ENCODE measurements at regions not wholly inside any gene's neighbourhood (a gene's known extent, or its start where the extent isn't known, plus 50 kb on each side); places are given as distances from the start of the nearest gene placed in this dataset.
A peak's percentile ranks its signal among the peaks of the same experiment; 100 is the strongest.

GRCh38 chr12:74644681-74645080, 107.0 kb downstream of the ATXN7L3B start:
- no peak for ATAC-seq (ENCODE audit: insufficient read depth, low read depth)
- Histone ChIP-seq H3K4me2 (ENCODE audit: insufficient read depth, low read length) (no peak overlapping the region), H3K4me3 (ENCODE audit: low read depth in 1 of 2, low read length in 2 of 2) (no peak overlapping the region), H3K9me3 (ENCODE audit: insufficient read depth, low read length, severe bottlenecking) (no peaks in the 10 kb centered on the region), H4K20me1 (ENCODE audit: insufficient read depth, low read length) (no peaks in the 10 kb centered on the region), H3K9ac (ENCODE audit: low read depth, low read length) (no peak overlapping the region), H2AFZ (ENCODE audit: low read depth, low read length) (no peak overlapping the region), H3K79me2 (ENCODE audit: insufficient read depth, low read length) (no peaks in the 10 kb centered on the region), H3K27me3 (ENCODE audit: insufficient read depth, low read length, poor library complexity) (no peaks in the 10 kb centered on the region), H3K4me1 (ENCODE audit: insufficient read depth, low read length) (no peaks in the 10 kb centered on the region), H3K27ac (ENCODE audit: low read length) (no peak overlapping the region), H3K36me3 (ENCODE audit: insufficient read depth, low read length) (no peaks in the 10 kb centered on the region)
- DNase-seq: no peak
- TF ChIP-seq EZH2 (IDR thresholded peaks at IDR 0.05; ENCODE audit: borderline replicate concordance, low read depth, low read length, severe bottlenecking) (no peak), CTCF (IDR thresholded peaks at IDR 0.05; ENCODE audit: borderline replicate concordance, extremely low read depth, low read length, poor library complexity, severe bottlenecking) (no peak)

GRCh38 chr12:74646831-74647230, 109.2 kb downstream of the ATXN7L3B start:
- Histone ChIP-seq H4K20me1 (ENCODE audit: insufficient read depth, low read length) (no peaks in the 10 kb centered on the region), H2AFZ (ENCODE audit: low read depth, low read length) (no peak overlapping the region), H3K36me3 (ENCODE audit: insufficient read depth, low read length) (no peaks in the 10 kb centered on the region), H3K79me2 (ENCODE audit: insufficient read depth, low read length) (no peaks in the 10 kb centered on the region), H3K4me3 (ENCODE audit: low read depth in 1 of 2, low read length in 2 of 2) (no peak overlapping the region), H3K4me2 (ENCODE audit: insufficient read depth, low read length) (no peak overlapping the region), H3K4me1 (ENCODE audit: insufficient read depth, low read length) (no peaks in the 10 kb centered on the region), H3K27ac (ENCODE audit: low read length) (no peak overlapping the region), H3K9me3 (ENCODE audit: insufficient read depth, low read length, severe bottlenecking) (no peaks in the 10 kb centered on the region), H3K27me3 (ENCODE audit: insufficient read depth, low read length, poor library complexity) (no peaks in the 10 kb centered on the region), H3K9ac (ENCODE audit: low read depth, low read length) (no peak overlapping the region)
- ATAC-seq (ENCODE audit: insufficient read depth, low read depth): no peak
- no peak for DNase-seq
- TF ChIP-seq EZH2 (IDR thresholded peaks at IDR 0.05; ENCODE audit: borderline replicate concordance, low read depth, low read length, severe bottlenecking): no peak
- TF ChIP-seq CTCF (IDR thresholded peaks at IDR 0.05; ENCODE audit: borderline replicate concordance, extremely low read depth, low read length, poor library complexity, severe bottlenecking): peak; percentile 27

- no peak overlapping the region for H3K9ac ChIP-seq (ENCODE audit: low read depth, low read length)
- H4K20me1 ChIP-seq (ENCODE audit: insufficient read depth, low read length): no peaks in the 10 kb centered on the region
- ATAC-seq (ENCODE audit: insufficient read depth, low read depth) (no peak), DNase-seq (no peak)
- H3K4me3 ChIP-seq (ENCODE audit: low read depth in 1 of 2, low read length in 2 of 2): no peak overlapping the region
- H3K9me3 ChIP-seq (ENCODE audit: insufficient read depth, low read length, severe bottlenecking): no peaks in the 10 kb centered on the region
- TF ChIP-seq CTCF (IDR thresholded peaks at IDR 0.05; ENCODE audit: borderline replicate concordance, extremely low read depth, low read length, poor library complexity, severe bottlenecking) (no peak), EZH2 (IDR thresholded peaks at IDR 0.05; ENCODE audit: borderline replicate concordance, low read depth, low read length, severe bottlenecking) (no peak)
- no peaks in the 10 kb centered on the region for H3K4me1 ChIP-seq (ENCODE audit: insufficient read depth, low read length)
- H3K27me3 ChIP-seq (ENCODE audit: insufficient read depth, low read length, poor library complexity): no peaks in the 10 kb centered on the region
- no peak overlapping the region for H3K27ac ChIP-seq (ENCODE audit: low read length)
- no peaks in the 10 kb centered on the region for H3K36me3 ChIP-seq (ENCODE audit: insufficient read depth, low read length)
- H3K79me2 ChIP-seq (ENCODE audit: insufficient read depth, low read length): no peaks in the 10 kb centered on the region
- H2AFZ ChIP-seq (ENCODE audit: low read depth, low read length): no peak overlapping the region
- H3K4me2 ChIP-seq (ENCODE audit: insufficient read depth, low read length): no peak overlapping the region
Measured at GRCh38 chr12:74647256-74647655, 109.6 kb downstream of the ATXN7L3B start.

- Histone ChIP-seq H3K27ac (ENCODE audit: low read length) (no peak overlapping the region), H3K79me2 (ENCODE audit: insufficient read depth, low read length) (no peaks in the 10 kb centered on the region), H4K20me1 (ENCODE audit: insufficient read depth, low read length) (no peaks in the 10 kb centered on the region), H2AFZ (ENCODE audit: low read depth, low read length) (no peak overlapping the region), H3K4me1 (ENCODE audit: insufficient read depth, low read length) (no peaks in the 10 kb centered on the region), H3K4me2 (ENCODE audit: insufficient read depth, low read length) (no peak overlapping the region), H3K9ac (ENCODE audit: low read depth, low read length) (no peak overlapping the region), H3K4me3 (ENCODE audit: low read depth in 1 of 2, low read length in 2 of 2) (no peak overlapping the region), H3K9me3 (ENCODE audit: insufficient read depth, low read length, severe bottlenecking) (no peaks in the 10 kb centered on the region), H3K36me3 (ENCODE audit: insufficient read depth, low read length) (no peaks in the 10 kb centered on the region), H3K27me3 (ENCODE audit: insufficient read depth, low read length, poor library complexity) (no peaks in the 10 kb centered on the region)
- ATAC-seq (ENCODE audit: insufficient read depth, low read depth) (no peak), DNase-seq (no peak)
- TF ChIP-seq CTCF (IDR thresholded peaks at IDR 0.05; ENCODE audit: borderline replicate concordance, extremely low read depth, low read length, poor library complexity, severe bottlenecking): no peak
- no peak for TF ChIP-seq EZH2 (IDR thresholded peaks at IDR 0.05; ENCODE audit: borderline replicate concordance, low read depth, low read length, severe bottlenecking)
Measured at GRCh38 chr12:74656251-74656650, 118.6 kb downstream of the ATXN7L3B start.

All from DND-41 (cell line).